ENCODE measurements at regions not wholly inside any gene's neighbourhood (a gene's known extent, or its start where the extent isn't known, plus 50 kb on each side); places are given as distances from the start of the nearest gene placed in this dataset.

- TF ChIP-seq CTCF (conservative IDR thresholded peaks at IDR 0.05 in 1 of 2, IDR thresholded peaks at IDR 0.05 in 1 of 2; ENCODE audit: extremely low read depth in 1 of 2, insufficient read depth in 1 of 2, low read depth in 1 of 2, low read length in 2 of 2) (no peak), EZH2 (IDR thresholded peaks at IDR 0.05; ENCODE audit: borderline replicate concordance, low read length) (no peak)
These were observed 57.7 kb upstream of the RASD2 start for GRCh38 chr22:35482974-35483373.

All from mammary epithelial cell (primary cell).